ES-I3 (cell line): ENCODE measurements at regions not wholly inside any gene's neighbourhood (a gene's known extent, or its start where the extent isn't known, plus 50 kb on each side); places are given as distances from the start of the nearest gene placed in this dataset.

Experiments used
- H3K36me3 ChIP-seq: 2 replicates; pipeline ENCODE4 v1.6.1; 2013; ENCODE audit warnings: mild to moderate bottlenecking, low read length, control low read depth, moderate library complexity; ENCODE audit not compliant: insufficient read depth
- H3K4me1 ChIP-seq: 2 replicates; pipeline ENCODE4 v1.6.1; 2013; ENCODE audit warnings: mild to moderate bottlenecking, control low read depth, low read length; ENCODE audit not compliant: insufficient read depth
- H3K9ac ChIP-seq: 2 replicates; pipeline ENCODE4 v1.6.1; 2013; ENCODE audit warnings: low read depth, mild to moderate bottlenecking, low read length, moderate library complexity
- H3K9me3 ChIP-seq: 2 replicates; pipeline ENCODE4 v1.6.1; 2013; ENCODE audit warnings: mild to moderate bottlenecking, low read length, moderate library complexity; ENCODE audit not compliant: control insufficient read depth, insufficient read depth

DNA sequence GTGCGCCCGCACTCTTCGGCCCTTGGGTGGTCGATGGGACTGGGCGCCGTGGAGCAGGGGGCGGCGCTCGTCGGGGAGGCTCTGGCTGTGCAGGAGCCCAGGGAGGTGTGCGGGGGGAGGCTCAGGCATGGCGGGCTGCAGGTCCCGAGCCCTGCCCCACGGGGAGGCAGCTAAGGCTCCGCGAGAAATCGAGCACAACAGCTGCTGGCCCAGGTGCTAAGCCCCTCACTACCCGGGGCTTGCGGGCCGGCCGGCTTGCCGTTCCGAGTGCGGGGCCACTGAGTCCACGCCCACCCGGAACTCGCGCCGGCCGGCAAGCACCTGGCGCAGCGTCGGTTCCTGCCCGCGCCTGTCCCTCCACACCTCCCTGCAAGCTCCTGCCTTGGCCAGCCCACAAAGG, 462.3 kb upstream of the JARID2 start:
- no peaks in the 10 kb centered on the region for H3K9me3 ChIP-seq

DNA sequence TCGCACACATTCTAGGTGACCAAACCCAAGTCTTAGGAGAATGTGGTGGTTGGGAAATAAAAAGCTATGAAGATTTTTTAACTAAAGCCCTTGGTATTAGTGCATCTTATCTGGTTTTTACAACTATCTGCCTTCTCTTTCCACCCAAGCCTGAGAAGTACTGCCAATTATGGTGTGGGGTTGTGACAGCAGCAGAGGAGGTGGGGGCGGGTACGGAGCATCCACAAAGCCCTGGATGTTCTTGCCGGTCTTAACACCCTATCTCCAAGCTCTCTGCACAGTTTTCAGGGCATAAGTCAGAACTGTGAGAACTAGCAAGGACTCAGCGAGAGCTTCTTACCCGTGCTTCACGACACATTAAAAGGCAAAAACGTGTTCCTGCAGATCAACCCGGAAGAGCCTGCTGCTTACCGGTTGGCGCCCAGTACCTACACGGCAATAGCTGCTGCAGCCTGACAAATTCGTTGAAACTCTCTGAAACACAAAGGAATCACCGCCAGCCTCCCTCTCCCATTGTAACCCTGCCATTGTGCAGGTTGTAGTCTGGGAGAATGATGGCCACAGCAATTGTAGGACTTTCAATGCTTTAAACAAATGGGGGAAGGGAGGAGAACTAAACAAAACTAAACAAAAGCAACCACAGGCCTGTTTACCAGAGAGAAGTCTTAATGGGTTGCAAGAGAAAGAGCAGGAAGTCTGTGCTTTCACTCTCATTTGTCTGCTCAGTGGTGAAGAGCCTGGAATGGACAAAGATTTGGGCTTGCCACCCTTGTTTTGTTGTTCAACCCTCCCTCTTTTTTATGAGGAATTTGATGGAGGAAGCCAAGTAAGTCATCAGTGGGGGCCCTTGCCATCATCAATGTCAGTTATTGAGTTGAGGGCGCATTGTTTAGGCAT, 461.0 kb upstream of the JARID2 start:
- Histone ChIP-seq H3K9ac (peak overlapping the region; percentile 6; the same call in 1 of the 2 replicates), H3K9me3 (no peaks in the 10 kb centered on the region), H3K36me3 (no peaks in the 10 kb centered on the region; the same call in 1 of the 2 replicates), H3K4me1 (peaks cover 47% of the 10 kb centered on the region)

More for the DNA sequence above, 462.3 kb upstream of the JARID2 start:
- no peaks in the 10 kb centered on the region; the same call in 1 of the 2 replicates for H3K36me3 ChIP-seq
- peaks cover 39% of the 10 kb centered on the region for H3K4me1 ChIP-seq
- H3K9ac ChIP-seq, result no peak overlapping the region

DNA sequence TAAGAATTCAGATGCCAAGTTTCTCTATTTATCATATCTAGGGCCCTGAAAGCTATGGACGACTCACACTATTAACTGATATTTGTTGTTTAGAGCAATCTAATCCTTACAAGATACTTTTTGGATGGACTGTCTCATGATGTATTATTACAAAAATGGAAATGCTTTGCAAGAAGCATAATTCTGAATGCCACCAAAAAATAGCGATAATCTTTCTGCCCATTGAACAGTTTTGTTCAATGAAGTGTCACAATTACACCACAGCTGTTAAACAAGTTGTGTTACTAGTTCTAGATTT, 460.4 kb upstream of the JARID2 start:
- H3K36me3 ChIP-seq, result no peaks in the 10 kb centered on the region; the same call in 1 of the 2 replicates
- no peaks in the 10 kb centered on the region for H3K9me3 ChIP-seq
- H3K9ac ChIP-seq, result no peak overlapping the region
- peaks cover 53% of the 10 kb centered on the region for H3K4me1 ChIP-seq

DNA sequence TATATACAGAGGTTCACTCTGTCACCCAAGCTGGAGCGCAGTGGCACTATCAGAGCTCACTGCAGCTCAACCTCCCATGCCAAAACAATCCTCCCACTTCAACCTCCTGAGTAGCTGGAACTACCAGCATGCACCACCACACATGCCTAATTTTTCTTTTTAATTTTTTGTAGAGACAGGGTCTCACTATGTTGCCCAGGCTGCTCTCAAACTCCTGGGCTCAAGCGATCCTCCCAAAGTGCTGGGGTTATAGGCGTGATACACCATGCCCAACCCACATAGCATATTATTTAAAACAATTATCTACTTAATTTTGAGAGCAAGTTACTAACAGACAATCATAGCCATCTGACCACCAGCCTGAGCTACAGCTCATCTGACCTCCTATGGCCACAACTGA, 459.9 kb upstream of the JARID2 start:
- H3K36me3 ChIP-seq, result no peaks in the 10 kb centered on the region; the same call in 1 of the 2 replicates
- peaks cover 58% of the 10 kb centered on the region for H3K4me1 ChIP-seq
- no peaks in the 10 kb centered on the region for H3K9me3 ChIP-seq
- no peak overlapping the region for H3K9ac ChIP-seq

DNA sequence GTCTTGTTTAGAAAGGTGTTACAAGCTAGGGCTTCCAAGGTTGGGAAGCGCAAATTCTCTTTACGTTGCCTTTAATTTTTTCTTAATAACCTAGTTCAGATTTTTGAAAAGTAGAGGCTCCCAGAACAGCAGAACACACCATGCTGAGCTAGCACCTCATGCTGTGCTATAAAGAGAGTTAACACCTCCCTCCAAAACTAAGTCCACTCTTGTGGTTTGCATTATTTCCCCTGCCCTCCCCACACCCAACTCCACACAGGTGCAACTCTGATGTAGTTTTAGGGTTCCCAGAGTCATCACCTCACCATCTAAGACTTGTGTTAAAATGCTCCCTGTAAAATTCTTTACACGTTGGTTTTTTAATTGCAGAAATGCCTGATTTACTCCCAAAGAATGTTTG, 459.4 kb upstream of the JARID2 start:
- Histone ChIP-seq H3K4me1 (peaks cover 63% of the 10 kb centered on the region), H3K36me3 (no peaks in the 10 kb centered on the region; the same call in 1 of the 2 replicates), H3K9ac (no peak overlapping the region), H3K9me3 (no peaks in the 10 kb centered on the region)

DNA sequence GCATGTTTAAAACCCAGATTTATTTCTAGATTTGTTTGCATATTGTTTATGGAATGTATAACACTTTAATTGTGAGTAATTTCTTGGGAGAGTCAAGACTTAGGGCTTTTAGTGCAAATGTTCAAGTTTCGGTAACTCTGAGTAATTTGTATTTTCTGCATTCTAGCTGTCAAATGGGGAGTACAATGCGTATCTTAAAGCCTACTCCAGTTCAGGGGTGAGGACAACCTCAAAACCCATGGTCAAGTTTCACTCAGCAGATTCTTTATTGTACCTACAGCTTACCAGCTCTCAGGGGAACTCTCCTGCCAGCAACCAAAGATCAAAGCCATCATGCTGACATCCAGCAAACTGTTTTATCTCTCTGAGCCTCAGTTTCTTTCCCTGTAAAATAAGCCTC, 458.6 kb upstream of the JARID2 start:
- H3K4me1 ChIP-seq, result peaks cover 68% of the 10 kb centered on the region
- no peak overlapping the region for H3K9ac ChIP-seq

DNA sequence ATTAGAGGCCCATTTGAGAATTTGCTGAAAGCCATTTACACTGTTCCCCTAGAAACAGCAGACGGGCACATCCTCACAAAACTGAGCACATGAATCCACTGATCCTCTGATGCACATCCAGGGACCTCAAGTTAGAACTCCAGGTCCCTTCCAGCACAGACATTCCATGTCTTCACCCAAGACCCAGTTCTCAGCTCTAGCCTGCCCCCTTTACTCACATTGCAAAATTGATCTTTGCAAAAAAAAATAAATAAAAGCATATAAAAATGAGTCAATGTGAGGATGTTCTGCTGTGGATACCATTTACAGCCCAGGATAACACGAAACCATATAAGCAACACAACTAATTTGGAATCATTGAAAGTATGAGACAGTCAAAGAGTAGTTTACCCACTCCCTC, 458.2 kb upstream of the JARID2 start:
- H3K4me1 ChIP-seq, result peaks cover 69% of the 10 kb centered on the region
- H3K36me3 ChIP-seq, result no peaks in the 10 kb centered on the region
- no peaks in the 10 kb centered on the region for H3K9me3 ChIP-seq
- no peak overlapping the region for H3K9ac ChIP-seq

More for the DNA sequence above, 458.6 kb upstream of the JARID2 start:
- Histone ChIP-seq H3K36me3 (no peaks in the 10 kb centered on the region), H3K9me3 (no peaks in the 10 kb centered on the region)

DNA sequence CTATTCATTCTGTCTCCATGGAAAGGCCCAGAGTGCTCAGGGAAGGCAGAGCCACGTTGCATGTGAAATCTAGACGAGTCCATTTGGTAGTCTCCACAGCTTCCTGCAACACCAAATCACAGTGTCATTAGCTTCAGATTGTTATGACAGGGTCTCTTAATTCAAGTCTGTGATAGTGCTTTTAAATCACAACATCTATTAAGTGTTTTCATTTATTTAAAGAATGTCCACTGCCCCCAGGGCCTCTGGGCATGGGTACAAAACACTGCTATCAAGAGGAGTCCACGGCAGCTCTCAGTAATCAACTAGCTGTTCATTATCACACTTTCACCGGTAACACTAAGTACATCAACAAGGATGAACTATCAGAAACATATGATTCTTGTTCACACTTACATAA, 455.9 kb upstream of the JARID2 start:
- H3K4me1 ChIP-seq, result peaks cover 63% of the 10 kb centered on the region

DNA sequence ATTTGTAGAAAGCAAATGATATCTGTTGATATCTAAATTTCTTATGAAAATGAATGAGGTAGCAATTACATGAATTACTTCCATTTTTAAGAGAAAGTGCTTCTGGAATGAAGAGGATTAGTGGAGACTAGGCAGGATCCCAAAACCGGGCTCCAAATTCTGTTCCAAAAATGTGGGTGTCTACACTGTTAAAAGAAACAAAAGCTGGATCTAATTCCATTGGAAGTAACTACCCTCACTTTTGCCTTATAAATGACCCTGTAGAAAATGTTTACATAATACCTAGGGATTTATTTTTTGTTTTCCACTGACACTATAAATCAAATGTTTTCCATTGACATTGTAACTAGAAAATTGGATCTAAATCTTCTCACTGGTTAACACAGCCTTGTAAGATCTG, 454.9 kb upstream of the JARID2 start:
- no peaks in the 10 kb centered on the region for H3K9me3 ChIP-seq
- H3K4me1 ChIP-seq, result peaks cover 55% of the 10 kb centered on the region
- no peaks in the 10 kb centered on the region for H3K36me3 ChIP-seq
- H3K9ac ChIP-seq, result no peak overlapping the region

More for the DNA sequence above, 455.9 kb upstream of the JARID2 start:
- H3K9me3 ChIP-seq, result no peaks in the 10 kb centered on the region
- H3K9ac ChIP-seq, result no peak overlapping the region
- no peaks in the 10 kb centered on the region for H3K36me3 ChIP-seq

DNA sequence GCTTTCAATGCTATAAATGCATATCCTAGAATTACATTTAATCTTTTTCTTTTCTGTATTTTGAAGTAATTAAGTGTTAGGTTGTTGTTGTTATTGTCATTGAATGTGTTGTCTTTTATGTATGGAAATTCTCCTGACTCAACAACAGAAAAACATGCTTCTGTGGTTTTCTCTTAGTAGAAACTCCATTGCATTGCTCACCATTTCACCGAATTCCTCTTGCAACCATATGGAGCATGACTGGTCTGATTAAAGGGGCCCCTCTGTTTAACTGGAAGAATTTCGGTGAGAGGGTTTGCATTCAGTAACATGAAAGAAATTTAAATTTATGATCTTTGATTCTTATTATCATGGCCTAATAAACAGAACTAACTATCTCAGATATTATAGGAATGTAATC, 454.3 kb upstream of the JARID2 start:
- no peaks in the 10 kb centered on the region for H3K36me3 ChIP-seq
- H3K9ac ChIP-seq, result no peak overlapping the region
- H3K4me1 ChIP-seq, result peaks cover 49% of the 10 kb centered on the region
- no peaks in the 10 kb centered on the region for H3K9me3 ChIP-seq

DNA sequence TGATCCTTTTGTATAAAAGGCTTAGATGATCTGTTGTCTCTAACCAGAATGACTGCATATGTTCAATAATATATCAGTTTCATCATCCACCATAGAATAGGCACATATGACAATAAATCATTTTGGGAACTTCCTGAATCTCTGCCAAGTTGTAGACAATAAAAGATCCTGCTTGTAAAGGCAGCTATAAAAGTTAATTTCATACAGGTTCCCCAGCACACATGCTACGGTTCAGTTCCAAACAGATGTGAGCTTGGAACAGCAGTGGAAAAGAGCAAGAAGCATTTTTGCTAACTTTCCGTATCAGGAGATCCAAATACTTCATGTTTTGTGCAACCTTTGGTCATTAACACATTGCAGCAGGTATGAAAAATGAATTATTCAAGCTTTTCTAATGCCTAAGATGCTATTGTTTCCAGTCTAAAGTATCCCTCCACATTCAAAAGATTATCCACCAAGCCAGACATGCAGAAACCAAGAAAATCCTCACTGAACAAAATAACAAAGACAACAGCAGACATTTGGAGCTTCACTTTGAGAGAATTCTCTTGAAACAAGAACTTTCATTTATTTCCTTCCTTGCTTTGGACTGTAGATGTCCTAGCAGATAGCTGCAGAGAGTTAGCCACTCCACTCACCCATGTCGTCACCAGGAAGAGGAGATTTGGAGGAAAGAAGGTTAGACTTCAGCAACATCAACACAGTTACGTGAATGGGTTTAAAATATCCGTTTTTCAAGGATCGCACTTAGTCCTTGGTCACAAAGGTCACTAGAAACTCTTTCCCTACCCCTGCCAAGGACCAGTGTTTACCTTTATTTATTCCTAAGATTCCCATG, 453.5 kb upstream of the JARID2 start:
- peaks cover 41% of the 10 kb centered on the region for H3K4me1 ChIP-seq
- no peaks in the 10 kb centered on the region for H3K9me3 ChIP-seq
- no peak overlapping the region for H3K9ac ChIP-seq
- no peaks in the 10 kb centered on the region for H3K36me3 ChIP-seq

DNA sequence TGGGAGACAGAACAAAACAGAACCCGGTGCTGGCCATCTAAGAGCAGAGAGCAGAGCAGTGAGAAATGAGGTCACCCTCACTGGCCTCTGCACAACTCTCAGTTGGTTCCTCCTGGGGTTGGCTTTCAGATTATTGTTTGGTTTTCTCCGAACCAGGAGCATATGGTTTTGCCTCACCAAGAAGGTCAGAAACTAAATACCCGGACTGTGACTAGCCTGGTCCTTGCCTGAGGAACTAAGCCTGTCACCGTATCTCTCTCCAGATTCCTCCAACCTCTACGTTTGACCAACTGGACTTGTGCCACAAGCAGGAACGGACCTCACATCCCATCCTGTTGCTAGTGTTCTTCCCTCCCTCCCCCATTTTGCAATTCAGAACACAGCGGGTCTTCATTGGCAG, 450.4 kb upstream of the JARID2 start:
- Histone ChIP-seq H3K36me3 (no peaks in the 10 kb centered on the region), H3K9me3 (no peaks in the 10 kb centered on the region), H3K4me1 (peaks cover 17% of the 10 kb centered on the region), H3K9ac (no peak overlapping the region)

DNA sequence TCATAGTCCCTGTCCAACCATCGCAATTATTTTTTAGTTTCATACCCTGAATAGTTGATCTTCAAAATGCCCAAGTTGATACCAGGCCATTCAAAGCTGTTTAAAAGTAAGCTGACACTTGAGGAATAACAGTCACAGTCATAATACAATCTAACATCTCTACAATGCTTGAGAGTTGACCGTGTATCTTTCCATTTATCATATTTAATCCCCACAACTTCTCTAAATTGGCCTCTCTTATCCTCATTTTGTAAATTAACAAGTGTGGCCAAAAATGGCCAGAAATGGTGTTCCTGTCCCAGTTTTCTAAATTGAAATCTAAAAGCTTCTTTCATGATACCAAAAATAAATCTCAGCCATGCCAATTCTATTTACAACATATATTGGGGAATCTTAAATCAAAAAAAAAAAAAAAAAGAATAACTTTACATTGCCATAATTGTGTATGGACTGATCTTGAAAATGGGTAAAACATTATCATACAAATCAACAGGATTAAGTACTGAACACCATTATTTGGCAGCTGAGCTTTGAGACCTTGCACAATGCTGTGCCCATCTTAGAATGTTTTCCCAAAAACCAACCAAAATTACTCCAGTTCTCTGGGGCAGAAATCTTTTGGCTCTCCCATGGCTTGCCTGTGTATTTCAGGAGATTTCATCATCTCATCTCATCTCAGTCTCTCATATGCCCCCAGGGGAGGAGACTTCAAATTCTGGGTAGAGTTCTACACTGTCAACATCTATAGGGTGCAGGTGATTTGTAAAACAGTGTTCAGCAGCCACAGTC, 448.7 kb upstream of the JARID2 start:
- no peaks in the 10 kb centered on the region for H3K36me3 ChIP-seq
- peaks cover 2% of the 10 kb centered on the region; the same call in 1 of the 2 replicates for H3K4me1 ChIP-seq
- H3K9me3 ChIP-seq, result no peaks in the 10 kb centered on the region
- no peak overlapping the region for H3K9ac ChIP-seq

DNA sequence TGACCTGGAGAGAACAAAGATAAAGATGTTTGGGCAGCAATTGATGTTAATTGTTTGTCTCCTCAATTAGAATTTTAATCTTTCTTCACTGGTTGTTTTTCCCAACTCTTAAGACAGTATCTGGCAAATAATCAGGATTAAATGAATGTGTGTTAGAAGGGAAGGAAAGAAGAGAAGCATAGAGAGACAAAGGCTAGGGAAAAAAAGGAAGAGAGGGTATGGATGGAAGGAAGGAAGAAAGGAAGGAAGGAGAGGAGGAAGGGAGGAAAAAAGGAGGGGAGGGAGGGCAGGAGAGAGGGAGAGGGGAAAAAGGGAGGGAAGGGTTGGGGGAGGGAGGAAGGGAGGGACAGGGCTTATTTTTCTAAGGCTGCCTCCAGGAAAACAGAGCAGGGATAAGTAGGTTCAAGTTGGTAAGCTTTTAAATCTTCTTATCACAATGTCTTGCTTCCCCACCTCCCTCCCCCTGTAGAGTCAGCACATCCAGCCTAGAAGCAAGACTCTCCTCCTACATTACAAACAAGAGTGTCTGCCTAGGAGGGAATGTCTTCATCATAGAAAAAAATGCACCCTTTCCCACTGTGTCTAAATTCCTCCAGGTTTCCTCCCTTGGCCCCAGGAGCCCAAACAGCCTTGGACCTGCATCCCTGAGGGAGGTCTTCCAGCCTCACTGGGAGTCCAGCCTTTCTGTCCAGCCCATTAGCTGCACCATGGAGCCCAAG, 447.8 kb upstream of the JARID2 start:
- H3K4me1 ChIP-seq, result no peaks in the 10 kb centered on the region
- no peaks in the 10 kb centered on the region for H3K36me3 ChIP-seq
- H3K9ac ChIP-seq, result no peak overlapping the region
- H3K9me3 ChIP-seq, result no peaks in the 10 kb centered on the region
